Peyer's patch (tissue), 4 donors: ENCODE measurements at regions not wholly inside any gene's neighbourhood (a gene's known extent, or its start where the extent isn't known, plus 50 kb on each side); places are given as distances from the start of the nearest gene placed in this dataset.

Source experiments
- CTCF ChIP-seq, 6 experiments: fragments of 450-650 bp in 4 of 6; fragments of 200-600 bp in 2 of 6; sonication (generic) in 1 of 6; IDR thresholded peaks; one replicate each; pipeline ENCODE4 v1.5.1; 2017 to 2019; ENCODE audit warnings: antibody characterized with exemption in 6 of 6, mild to moderate bottlenecking in 3 of 6, moderate library complexity in 1 of 6
- POLR2A ChIP-seq, 2 donors: fragments of 450-650 bp; IDR thresholded peaks; one replicate each; pipeline ENCODE4 v1.5.1; 2017; ENCODE audit warnings: antibody characterized with exemption in 2 of 2, mild to moderate bottlenecking in 2 of 2, moderate library complexity in 2 of 2

GRCh38 chr5:147162740-147163139 is 72.1 kb upstream of the STK32A start:
- TF ChIP-seq CTCF (IDR thresholded peaks at IDR 0.05) (no peak), POLR2A (IDR thresholded peaks at IDR 0.05) (no peak)
